Left lobe of liver (tissue), 2 donors: ENCODE measurements at regions not wholly inside any gene's neighbourhood (a gene's known extent, or its start where the extent isn't known, plus 50 kb on each side); places are given as distances from the start of the nearest gene placed in this dataset.

Experiments used
- ATAC-seq: fragments of 200-7000 bp; cut with Tn5 transposase; one replicate; pipeline ENCODE4 v1.9.1; 2020; ENCODE audit warnings: mild to moderate bottlenecking, moderate library complexity
- DNase-seq: peaks from one replicate; pipeline ENCODE4 v3.0.0-alpha.2; 2020; ENCODE audit warnings: low spot score
- donor health status: DM: no; HTN: no; CAD: no; lungs with moderate emphysema.
- donor health status: DM: no; HTN: yes; CAD: no.

- DNase-seq (no peak), ATAC-seq (no peak)
Observed at GRCh38 chr9:14560194-14560593, 133.0 kb downstream of the ZDHHC21 start.

GRCh38 chr9:14554886-14555285 lies 138.3 kb downstream of the ZDHHC21 start:
- ATAC-seq (no peak), DNase-seq (no peak)

- DNase-seq (no peak), ATAC-seq (no peak)
Observed at GRCh38 chr9:14547245-14548060, 145.8 kb downstream of the ZDHHC21 start.

GRCh38 chr9:14546693-14547092 lies 146.5 kb downstream of the ZDHHC21 start:
- DNase-seq (no peak), ATAC-seq (no peak)

GRCh38 chr9:14542071-14542470 lies 151.2 kb downstream of the ZDHHC21 start:
- DNase-seq (no peak), ATAC-seq (no peak)

- DNase-seq (no peak), ATAC-seq (no peak)
Observed at GRCh38 chr9:14538526-14538925, 154.7 kb downstream of the ZDHHC21 start.

- ATAC-seq (no peak), DNase-seq (no peak)
Observed at GRCh38 chr9:14535161-14535955, 157.9 kb downstream of the ZDHHC21 start.

- no peak for ATAC-seq
- no peak for DNase-seq
Observed at GRCh38 chr9:14533867-14534640, 159.2 kb downstream of the ZDHHC21 start.

- no peak for ATAC-seq
- DNase-seq: no peak
Observed at GRCh38 chr9:14532456-14533115, 160.6 kb downstream of the ZDHHC21 start.

- ATAC-seq (no peak), DNase-seq (no peak)
Observed at GRCh38 chr9:14531341-14532269, 161.6 kb downstream of the ZDHHC21 start.

GRCh38 chr9:14530841-14531240 lies 162.4 kb downstream of the ZDHHC21 start:
- DNase-seq: no peak
- no peak for ATAC-seq

GRCh38 chr9:14530366-14530765 lies 162.9 kb downstream of the ZDHHC21 start:
- DNase-seq (no peak), ATAC-seq (no peak)

GRCh38 chr9:14529629-14530028 lies 163.6 kb downstream of the ZDHHC21 start:
- no peak for DNase-seq

GRCh38 chr9:14529054-14529453 lies 164.2 kb downstream of the ZDHHC21 start:
- DNase-seq (no peak), ATAC-seq (no peak)

More at GRCh38 chr9:14529629-14530028, 163.6 kb downstream of the ZDHHC21 start:
- no peak for ATAC-seq

- no peak for DNase-seq
- no peak for ATAC-seq
Observed at GRCh38 chr9:14526504-14526903, 166.7 kb downstream of the ZDHHC21 start.

GRCh38 chr9:14525856-14526255 lies 167.4 kb downstream of the ZDHHC21 start:
- DNase-seq (no peak), ATAC-seq (no peak)

- DNase-seq (no peak), ATAC-seq (no peak)
Observed at GRCh38 chr9:14524873-14525515, 168.2 kb downstream of the ZDHHC21 start.

- DNase-seq (no peak), ATAC-seq (no peak)
Observed at GRCh38 chr9:14523545-14523944, 169.7 kb downstream of the ZDHHC21 start.
